SK-N-SH (cell line): ENCODE measurements at regions not wholly inside any gene's neighbourhood (a gene's known extent, or its start where the extent isn't known, plus 50 kb on each side); places are given as distances from the start of the nearest gene placed in this dataset.

Experiments used
- CTCF ChIA-PET: fragments of 300-600, 350-600 bp; formaldehyde crosslinking; extraction: SDS; loops from one replicate; lab custom pipeline; 2021; lab: Yijun Ruan, JAX
- POLR2A ChIA-PET: fragments of 350-600 bp; sonication (Branson Sonifier 250); formaldehyde crosslinking; extraction: SDS; loops from one replicate; lab custom pipeline; 2020; ENCODE audit warnings: antibody characterized with exemption, inconsistent platforms; lab: Yijun Ruan, JAX
- DNase-seq: peaks from one replicate; pipeline ENCODE4 v3.0.0; 2012
- H2AFZ ChIP-seq: fragments of 200-600 bp; sonication (generic); 2 replicates; pipeline ENCODE4 v1.8.1; 2016; ENCODE audit warnings: antibody characterized with exemption, mild to moderate bottlenecking, low read depth
- H3F3A ChIP-seq: fragments of 200-600 bp; sonication (generic); replicated peaks from 2 replicates; pipeline ENCODE3; 2016; ENCODE audit warnings: antibody characterized with exemption, mild to moderate bottlenecking; ENCODE audit not compliant: insufficient read depth
- H3K27ac ChIP-seq, 2 experiments: fragments of 200-500 bp in 1 of 2; fragments of 200-600 bp in 1 of 2; sonication (Bioruptor generic) in 1 of 2; sonication (generic), shearing (Covaris generic) in 1 of 2; 2 replicates each; pipeline versions ENCODE4 v1.5.1 to v1.6.1; 2014 to 2016; ENCODE audit warnings: low read depth in 2 of 2, inconsistent platforms in 1 of 2, low read length in 1 of 2, mild to moderate bottlenecking in 1 of 2, mixed read lengths in 1 of 2
- H3K27me3 ChIP-seq: fragments of 200-600 bp; sonication (generic), shearing (Covaris generic); 2 replicates; pipeline ENCODE4 v1.6.1; 2016; ENCODE audit warnings: mixed run types; ENCODE audit not compliant: insufficient read depth
- H3K36me3 ChIP-seq, 2 experiments: fragments of 200-500 bp in 1 of 2; fragments of 200-600 bp in 1 of 2; sonication (Bioruptor generic) in 1 of 2; sonication (generic) in 1 of 2; replicated peaks in 1 of 2; 2 replicates each; pipeline versions ENCODE3 to v1.5.1; 2014 to 2016; ENCODE audit warnings: low read length in 1 of 2, mild to moderate bottlenecking in 1 of 2; ENCODE audit not compliant: insufficient read depth in 2 of 2, control insufficient read depth in 1 of 2
- H3K4me1 ChIP-seq, 2 experiments: fragments of 200-500 bp in 1 of 2; fragments of 200-600 bp in 1 of 2; sonication (Bioruptor generic) in 1 of 2; sonication (generic), shearing (Covaris generic) in 1 of 2; 2 replicates each; pipeline versions ENCODE4 v1.5.1 to v1.6.1; 2014 to 2016; ENCODE audit warnings: low read depth in 1 of 2, low read length in 1 of 2, mixed run types in 1 of 2; ENCODE audit not compliant: insufficient read depth in 2 of 2, control insufficient read depth in 1 of 2
- H3K4me2 ChIP-seq: fragments of 200-600 bp; sonication (generic), shearing (Covaris generic); 2 replicates; pipeline ENCODE4 v1.6.1; 2017; ENCODE audit warnings: mixed run types
- H3K4me3 ChIP-seq, 2 experiments: fragments of 200-500 bp in 1 of 2; fragments of 200-600 bp in 1 of 2; sonication (Bioruptor generic) in 1 of 2; sonication (generic), shearing (Covaris generic) in 1 of 2; 2 replicates each; pipeline versions ENCODE4 v1.5.1 to v1.8.1; 2014 to 2016; ENCODE audit warnings: low read depth in 2 of 2, inconsistent platforms in 1 of 2, low read length in 1 of 2, mild to moderate bottlenecking in 1 of 2, mixed read lengths in 1 of 2, moderate library complexity in 1 of 2
- H3K79me2 ChIP-seq: fragments of 200-600 bp; sonication (generic); 2 replicates; pipeline ENCODE4 v1.8.1; 2017; ENCODE audit warnings: mild to moderate bottlenecking; ENCODE audit not compliant: insufficient read depth
- H3K9ac ChIP-seq: fragments of 200-600 bp; sonication (generic); 2 replicates; pipeline ENCODE4 v1.6.1; 2017; ENCODE audit warnings: mixed run types
- H3K9me2 ChIP-seq: fragments of 200-600 bp; sonication (generic); 2 replicates; pipeline ENCODE4 v1.6.1; 2017; ENCODE audit warnings: mixed run types
- H3K9me3 ChIP-seq: fragments of 200-600 bp; sonication (generic); 2 replicates; pipeline ENCODE4 v1.6.1; 2017; ENCODE audit warnings: mixed run types, mild to moderate bottlenecking, moderate library complexity
- H4K20me1 ChIP-seq: fragments of 200-600 bp; sonication (generic); 2 replicates; pipeline ENCODE4 v1.6.1; 2017; ENCODE audit warnings: mild to moderate bottlenecking, mixed run types; ENCODE audit not compliant: insufficient read depth
- CHD2 ChIP-seq: fragments of 150-350 bp; IDR thresholded peaks from 2 replicates; pipeline ENCODE4 v1.6.1; 2018; ENCODE audit warnings: low read length; ENCODE audit not compliant: partially characterized antibody
- ELF1 ChIP-seq: IDR thresholded peaks from 2 replicates; pipeline ENCODE4 v1.4.0; 2012
- EP300 ChIP-seq, 2 experiments: IDR thresholded peaks; 2 replicates each; pipeline versions ENCODE4 v1.4.0 to v1.6.1; 2012; ENCODE audit warnings: borderline replicate concordance in 1 of 2, low read depth in 1 of 2, low read length in 1 of 2
- EZH2phosphoT487 ChIP-seq: fragments of 200-600 bp; sonication (generic); IDR thresholded peaks from 2 replicates; pipeline ENCODE4 v1.6.1; 2017; ENCODE audit warnings: low read depth, mixed run types, mild to moderate bottlenecking, antibody characterized with exemption, moderate library complexity, borderline replicate concordance
- FOSL2 ChIP-seq: IDR thresholded peaks from 2 replicates; pipeline ENCODE4 v1.4.0; 2012; ENCODE audit warnings: low read depth, mild to moderate bottlenecking, moderate library complexity, borderline replicate concordance
- GABPA ChIP-seq: IDR thresholded peaks from 2 replicates; pipeline ENCODE4 v1.4.0; 2012; ENCODE audit warnings: low read depth, mild to moderate bottlenecking
- IRF3 ChIP-seq: fragments of 150-350 bp; IDR thresholded peaks from 2 replicates; pipeline ENCODE4 v1.6.1; 2016; ENCODE audit warnings: mild to moderate bottlenecking, low read depth, low read length
- MAX ChIP-seq: IDR thresholded peaks from 2 replicates; pipeline ENCODE4 v1.4.0; 2012; ENCODE audit warnings: low read depth
- MEF2A ChIP-seq: IDR thresholded peaks from 2 replicates; pipeline ENCODE4 v1.4.0; 2012; ENCODE audit warnings: low read depth, borderline replicate concordance
- NFIC ChIP-seq: IDR thresholded peaks from 2 replicates; pipeline ENCODE4 v1.4.0; 2012; ENCODE audit warnings: borderline replicate concordance
- REST ChIP-seq: IDR thresholded peaks from 2 replicates; pipeline ENCODE4 v1.6.1; 2012; ENCODE audit warnings: mild to moderate bottlenecking, low read depth, low read length, moderate library complexity
- USF1 ChIP-seq: IDR thresholded peaks from 2 replicates; pipeline ENCODE4 v1.4.0; 2012; ENCODE audit warnings: low read depth, borderline replicate concordance
- YY1 ChIP-seq: IDR thresholded peaks from 2 replicates; pipeline ENCODE4 v1.4.0; 2012; ENCODE audit warnings: low read depth, mild to moderate bottlenecking
- WGBS: methylation state at CpG from one replicate; pipeline ENCODE4 v1.1.6; 2017; ENCODE audit warnings: low lambda C conversion rate; 5-methylcytosine and 5-hydroxymethylcytosine counted together

- TF ChIP-seq EZH2phosphoT487 = no peak
- TF ChIP-seq MAX = no peak
- no peak for TF ChIP-seq EP300 (IDR thresholded peaks at IDR 0.05; ENCODE audit: borderline replicate concordance in 1 of 2, low read depth in 1 of 2, low read length in 1 of 2)
- no peak for TF ChIP-seq CHD2
- no peak for TF ChIP-seq GABPA
- no peak overlapping the region for H2AFZ ChIP-seq
- no peaks in the 10 kb centered on the region for H3K9me3 ChIP-seq
- no peak for DNase-seq
- CTCF ChIA-PET = no interaction called here
- WGBS = 52% methylated on average over 9 of the region's 9 CpGs
- H3K27me3 ChIP-seq = no peaks in the 10 kb centered on the region
- H3K79me2 ChIP-seq = no peaks in the 10 kb centered on the region
- H4K20me1 ChIP-seq = no peaks in the 10 kb centered on the region
- no peaks in the 10 kb centered on the region for H3F3A ChIP-seq
- H3K4me3 ChIP-seq = no peak overlapping the region
- no peak overlapping the region for H3K4me2 ChIP-seq
- H3K4me1 ChIP-seq = no peaks in the 10 kb centered on the region
- no peaks in the 10 kb centered on the region for H3K36me3 ChIP-seq
- POLR2A ChIA-PET = no interaction called here
- no peak overlapping the region for H3K9ac ChIP-seq
- no peak overlapping the region for H3K27ac ChIP-seq
- no peaks in the 10 kb centered on the region for H3K9me2 ChIP-seq
Observed at GRCh38 chr2:7281231-7282201, 364.3 kb downstream of the RNF144A start.

GRCh38 chr2:7286120-7286519, 368.9 kb downstream of the RNF144A start:
- CTCF ChIA-PET = interaction anchor here (1.0 to 1.3 kb wide), 2 partner anchors 113 to 142 kb away, joined by 3 read pairs; no protein-coding TSS in a partner anchor

More at GRCh38 chr2:7286120-7286519, 368.9 kb downstream of the RNF144A start:
- H3K9me3 ChIP-seq = no peaks in the 10 kb centered on the region
- no peaks in the 10 kb centered on the region for H3K79me2 ChIP-seq
- H3K4me2 ChIP-seq = no peak overlapping the region
- H3K4me3 ChIP-seq = no peak overlapping the region
- H4K20me1 ChIP-seq = no peaks in the 10 kb centered on the region
- 54% methylated on average over 9 of the region's 9 CpGs for WGBS
- TF ChIP-seq ELF1 (no peak), FOSL2 (no peak), EP300 (IDR thresholded peaks at IDR 0.05; ENCODE audit: borderline replicate concordance in 1 of 2, low read depth in 1 of 2, low read length in 1 of 2) (no peak), USF1 (no peak), YY1 (no peak), IRF3 (no peak), NFIC (no peak), REST (no peak), MEF2A (no peak)
- no peak overlapping the region for H3K9ac ChIP-seq
- POLR2A ChIA-PET = no interaction called here
- no peaks in the 10 kb centered on the region for H3K27me3 ChIP-seq
- no peak overlapping the region for H2AFZ ChIP-seq
- H3K36me3 ChIP-seq = no peaks in the 10 kb centered on the region
- no peak overlapping the region for H3K27ac ChIP-seq
- DNase-seq = no peak
- H3K4me1 ChIP-seq = no peaks in the 10 kb centered on the region
- no peaks in the 10 kb centered on the region for H3F3A ChIP-seq
- H3K9me2 ChIP-seq = no peaks in the 10 kb centered on the region
